Panc1 (cell line): ENCODE measurements at regions not wholly inside any gene's neighbourhood (a gene's known extent, or its start where the extent isn't known, plus 50 kb on each side); places are given as distances from the start of the nearest gene placed in this dataset.

Experiments used
- ATAC-seq: fragments of 200-7000 bp; cut with Tn5 transposase; 2 replicates; pipeline ENCODE4 v1.9.1; 2020; ENCODE audit warnings: mild to moderate bottlenecking, moderate library complexity
- BruUV-seq: library from RNA; stranded (reverse); fragments of 400-500 nt; replicated peaks from 2 replicates; lab custom pipeline; 2021; lab: Mats Ljungman, UMichigan
- CTCF ChIA-PET: fragments of 300-600 bp; sonication (Branson Sonifier 250); formaldehyde crosslinking; loops from one replicate; lab custom pipeline; 2022; ENCODE audit warnings: antibody characterized with exemption; lab: Charles Lee
- POLR2A ChIA-PET: fragments of 300-600 bp; sonication (Branson Sonifier 250); formaldehyde crosslinking; loops from one replicate; lab custom pipeline; 2022; ENCODE audit warnings: antibody characterized with exemption; lab: Charles Lee
- DNase-seq: peaks from one replicate; pipeline ENCODE4 v3.0.0-alpha.2; 2010; ENCODE audit warnings: low read depth, low spot score
- H3K27ac ChIP-seq: 2 replicates; pipeline ENCODE4 v1.5.1; 2011; ENCODE audit warnings: mild to moderate bottlenecking, low read length, inconsistent platforms
- H3K27me3 ChIP-seq: fragments of 200-500 bp; sonication (Bioruptor generic); 2 replicates; pipeline ENCODE4 v1.6.0; 2014; ENCODE audit warnings: low read length, inconsistent platforms; ENCODE audit not compliant: control insufficient read depth, insufficient read depth
- H3K36me3 ChIP-seq: fragments of 200-500 bp; sonication (Bioruptor generic); 2 replicates; pipeline ENCODE4 v1.5.1; 2014; ENCODE audit warnings: inconsistent platforms, mild to moderate bottlenecking, low read length, moderate library complexity; ENCODE audit not compliant: control insufficient read depth, insufficient read depth
- H3K4me1 ChIP-seq: 2 replicates; pipeline ENCODE4 v1.5.1; 2011; ENCODE audit warnings: inconsistent platforms, mild to moderate bottlenecking, low read length, moderate library complexity; ENCODE audit not compliant: control insufficient read depth, insufficient read depth
- H3K4me3 ChIP-seq, 2 experiments: 2 replicates each; pipeline ENCODE4 v1.5.1; 2011 to 2012; ENCODE audit warnings: low read depth in 2 of 2, low read length in 2 of 2, mild to moderate bottlenecking in 2 of 2, inconsistent platforms in 1 of 2, moderate library complexity in 1 of 2
- H3K9me3 ChIP-seq: fragments of 200-500 bp; sonication (Bioruptor generic); 2 replicates; pipeline ENCODE4 v1.5.1; 2014; ENCODE audit warnings: low read depth, mild to moderate bottlenecking, inconsistent platforms, low read length, moderate library complexity; ENCODE audit not compliant: control insufficient read depth, insufficient read depth
- POLR2AphosphoS5 ChIP-seq: IDR thresholded peaks from 2 replicates; pipeline ENCODE4 v1.6.1; 2012; ENCODE audit warnings: mild to moderate bottlenecking, low read depth, low read length, moderate library complexity
- REST ChIP-seq, 2 experiments: IDR thresholded peaks; 2 replicates each; pipeline ENCODE4 v1.6.1; 2011 to 2012; ENCODE audit warnings: low read depth in 2 of 2, control low read depth in 1 of 2, low read length in 1 of 2, mild to moderate bottlenecking in 1 of 2, moderate library complexity in 1 of 2; ENCODE audit not compliant: insufficient read depth in 1 of 2
- SIN3A ChIP-seq: IDR thresholded peaks from 2 replicates; pipeline ENCODE4 v1.6.1; 2012; ENCODE audit warnings: low read depth, mild to moderate bottlenecking, low read length, moderate library complexity, borderline replicate concordance; ENCODE audit not compliant: insufficient read depth
- TCF7L2 ChIP-seq: IDR thresholded peaks from 2 replicates; pipeline ENCODE4 v1.6.1; 2011; ENCODE audit warnings: mild to moderate bottlenecking, low read depth, low read length, inconsistent platforms
- in situ Hi-C: cut with HindIII; loops from 2 replicates; pipeline ENCODE4 v1.10.0; 2016; ENCODE audit warnings: low sequenced_read_pairs, low pct_unique_long_range_greater_than_20kb
- intact Hi-C: fragments of 100-400 bp; cut with micrococcal nuclease; formaldehyde crosslinking; loops from one replicate; pipeline ENCODE4 v1.10.0; 2022; ENCODE audit not compliant: unreplicated experiment
- TF ChIP-seq, protein P1 (sequence below): fragments of 450-650 bp; IDR thresholded peaks from 2 replicates; pipeline ENCODE4 v1.5.1; 2017; ENCODE audit warnings: mild to moderate bottlenecking

DNA sequence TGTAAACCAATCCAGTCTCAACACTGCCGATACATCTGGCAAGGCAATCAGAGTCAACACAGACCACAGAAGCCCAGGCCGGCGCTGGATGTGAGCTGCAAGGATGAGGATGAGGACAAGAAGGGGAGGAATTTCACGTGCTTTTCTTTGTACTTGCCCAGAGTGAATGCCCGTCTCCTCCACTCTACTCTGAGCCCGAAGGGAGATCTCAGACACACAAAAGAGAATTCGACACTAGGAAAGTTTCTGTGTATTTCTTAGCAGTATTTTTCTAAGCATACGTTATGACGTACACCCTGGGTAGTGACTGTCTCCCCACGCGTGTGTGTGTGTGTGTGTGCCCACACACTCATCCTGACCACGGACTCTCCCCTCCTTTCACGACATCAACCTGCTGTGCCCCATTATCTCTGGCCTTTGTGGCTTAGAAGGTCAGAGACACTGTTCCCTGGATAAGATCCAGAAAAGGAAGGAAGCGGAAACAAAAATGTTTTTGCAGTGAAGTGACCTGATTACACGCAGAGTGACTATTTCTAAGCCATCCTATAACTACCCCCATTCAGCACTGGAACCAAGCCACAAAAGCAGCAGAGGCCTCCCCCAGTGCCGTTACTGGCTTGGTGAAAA lies 227.3 kb upstream of the DAPK1 start:
- DNase-seq (no peak), ATAC-seq (no peak)
- in situ Hi-C loops (no loop called here), intact Hi-C loops (no loop called here)
- Histone ChIP-seq H3K4me3 (no peak overlapping the region), H3K27me3 (no peaks in the 10 kb centered on the region), H3K9me3 (no peaks in the 10 kb centered on the region), H3K27ac (no peak overlapping the region), H3K36me3 (no peaks in the 10 kb centered on the region), H3K4me1 (no peaks in the 10 kb centered on the region)
- CTCF ChIA-PET = no interaction called here
- no TSS peak for BruUV-seq
- POLR2A ChIA-PET = no interaction called here
- TF ChIP-seq REST (IDR thresholded peaks at IDR 0.05; ENCODE audit: insufficient read depth in 1 of 2, low read depth in 2 of 2, low read length in 1 of 2) (no peak), SIN3A (no peak), TCF7L2 (no peak), POLR2AphosphoS5 (no peak)
- TF ChIP-seq, protein P1, sequence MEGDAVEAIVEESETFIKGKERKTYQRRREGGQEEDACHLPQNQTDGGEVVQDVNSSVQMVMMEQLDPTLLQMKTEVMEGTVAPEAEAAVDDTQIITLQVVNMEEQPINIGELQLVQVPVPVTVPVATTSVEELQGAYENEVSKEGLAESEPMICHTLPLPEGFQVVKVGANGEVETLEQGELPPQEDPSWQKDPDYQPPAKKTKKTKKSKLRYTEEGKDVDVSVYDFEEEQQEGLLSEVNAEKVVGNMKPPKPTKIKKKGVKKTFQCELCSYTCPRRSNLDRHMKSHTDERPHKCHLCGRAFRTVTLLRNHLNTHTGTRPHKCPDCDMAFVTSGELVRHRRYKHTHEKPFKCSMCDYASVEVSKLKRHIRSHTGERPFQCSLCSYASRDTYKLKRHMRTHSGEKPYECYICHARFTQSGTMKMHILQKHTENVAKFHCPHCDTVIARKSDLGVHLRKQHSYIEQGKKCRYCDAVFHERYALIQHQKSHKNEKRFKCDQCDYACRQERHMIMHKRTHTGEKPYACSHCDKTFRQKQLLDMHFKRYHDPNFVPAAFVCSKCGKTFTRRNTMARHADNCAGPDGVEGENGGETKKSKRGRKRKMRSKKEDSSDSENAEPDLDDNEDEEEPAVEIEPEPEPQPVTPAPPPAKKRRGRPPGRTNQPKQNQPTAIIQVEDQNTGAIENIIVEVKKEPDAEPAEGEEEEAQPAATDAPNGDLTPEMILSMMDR = no peak

GRCh38 chr9:87270848-87271234 lies 226.8 kb upstream of the DAPK1 start:
- H3K36me3 ChIP-seq = no peaks in the 10 kb centered on the region
- TF ChIP-seq REST (IDR thresholded peaks at IDR 0.05; ENCODE audit: insufficient read depth in 1 of 2, low read depth in 2 of 2, low read length in 1 of 2) (no peak), SIN3A (no peak), POLR2AphosphoS5 (no peak), TCF7L2 (no peak)
- TF ChIP-seq, protein P1 = no peak
- H3K4me3 ChIP-seq = no peak overlapping the region
- H3K9me3 ChIP-seq = no peaks in the 10 kb centered on the region
- no peak for DNase-seq
- H3K4me1 ChIP-seq = no peaks in the 10 kb centered on the region
- POLR2A ChIA-PET = no interaction called here
- intact Hi-C loops = no loop called here
- no peak for ATAC-seq
- no peaks in the 10 kb centered on the region for H3K27me3 ChIP-seq
- in situ Hi-C loops = no loop called here
- CTCF ChIA-PET = no interaction called here
- no TSS peak for BruUV-seq
- no peak overlapping the region for H3K27ac ChIP-seq
